ENCODE measurements at regions not wholly inside any gene's neighbourhood (a gene's known extent, or its start where the extent isn't known, plus 50 kb on each side); places are given as distances from the start of the nearest gene placed in this dataset.
"Not testable (repeated sequence)": the region's sequence is repeated elsewhere in the genome, so short reads cannot be mapped to it uniquely, and the experiment has no call there.

GRCh38 chr4:92246384-92246783 lies 57.4 kb upstream of the GRID2 start:
- TF ChIP-seq CTCF (IDR thresholded peaks at IDR 0.05), result no peak
- intact Hi-C loops (cut with DNase I), result no loop called here
- H3K4me3 ChIP-seq, result no peak overlapping the region
- H3K4me1 ChIP-seq, result no peaks in the 10 kb centered on the region
- H3K27me3 ChIP-seq (ENCODE audit: low read depth), result no peaks in the 10 kb centered on the region
- H3K9me3 ChIP-seq, result no peaks in the 10 kb centered on the region
- no peak for ATAC-seq
- DNase-seq, result no peak
- H3K36me3 ChIP-seq, result no peaks in the 10 kb centered on the region
- H3K27ac ChIP-seq, result no peak overlapping the region

GRCh38 chr4:92249541-92249940 lies 54.2 kb upstream of the GRID2 start:
- intact Hi-C loops (cut with DNase I), result no loop called here
- TF ChIP-seq CTCF (IDR thresholded peaks at IDR 0.05), result no peak
- Histone ChIP-seq H3K4me1 (no peaks in the 10 kb centered on the region), H3K36me3 (no peaks in the 10 kb centered on the region), H3K27ac (no peak overlapping the region), H3K9me3 (no peaks in the 10 kb centered on the region), H3K4me3 (no peak overlapping the region), H3K27me3 (ENCODE audit: low read depth) (no peaks in the 10 kb centered on the region)
- no peak for DNase-seq
- no peak for ATAC-seq

GRCh38 chr4:92251711-92252110 lies 52.1 kb upstream of the GRID2 start:
- Histone ChIP-seq H3K27ac (no peak overlapping the region), H3K27me3 (ENCODE audit: low read depth) (no peaks in the 10 kb centered on the region), H3K36me3 (no peaks in the 10 kb centered on the region), H3K4me3 (no peak overlapping the region), H3K4me1 (no peaks in the 10 kb centered on the region), H3K9me3 (no peaks in the 10 kb centered on the region)
- DNase-seq (no peak), ATAC-seq (no peak)
- intact Hi-C loops (cut with DNase I), result no loop called here
- no peak for TF ChIP-seq CTCF (IDR thresholded peaks at IDR 0.05)

GRCh38 chr4:92252358-92252757 lies 51.4 kb upstream of the GRID2 start:
- H3K4me1 ChIP-seq; DNase-seq; H3K9me3 ChIP-seq; H3K4me3 ChIP-seq; H3K36me3 ChIP-seq; H3K27me3 ChIP-seq (ENCODE audit: low read depth); ATAC-seq; H3K27ac ChIP-seq; intact Hi-C loops (cut with DNase I): not testable (repeated sequence)

- Histone ChIP-seq H3K27me3 (ENCODE audit: low read depth) (no peaks in the 10 kb centered on the region), H3K27ac (no peak overlapping the region), H3K36me3 (no peaks in the 10 kb centered on the region), H3K4me3 (no peak overlapping the region), H3K4me1 (no peaks in the 10 kb centered on the region), H3K9me3 (no peaks in the 10 kb centered on the region)
- no peak for DNase-seq
- ATAC-seq, result no peak
- no peak for TF ChIP-seq CTCF (IDR thresholded peaks at IDR 0.05)
- intact Hi-C loops (cut with DNase I), result no loop called here
These were observed 50.9 kb upstream of the GRID2 start for GRCh38 chr4:92252846-92253245.

- Histone ChIP-seq H3K9me3 (no peaks in the 10 kb centered on the region), H3K27ac (no peak overlapping the region), H3K4me3 (no peak overlapping the region), H3K27me3 (ENCODE audit: low read depth) (no peaks in the 10 kb centered on the region), H3K4me1 (no peaks in the 10 kb centered on the region), H3K36me3 (no peaks in the 10 kb centered on the region)
- ATAC-seq (no peak), DNase-seq (no peak)
- TF ChIP-seq CTCF (IDR thresholded peaks at IDR 0.05), result no peak
- intact Hi-C loops (cut with DNase I), result no loop called here
These were observed 50.2 kb upstream of the GRID2 start for GRCh38 chr4:92253550-92253949.

Data from lower lobe of right lung (tissue), 2 donors.